Stimulated activated CD4-positive, alpha-beta T cell treated with anti-CD3 and anti-CD28 coated beads, TNF-alpha, amount 100 ng/mL, for 48 hours (primary cell): ENCODE measurements at regions not wholly inside any gene's neighbourhood (a gene's known extent, or its start where the extent isn't known, plus 50 kb on each side); places are given as distances from the start of the nearest gene placed in this dataset.

Experiments used
- DNase-seq, 3 donors: peaks; one replicate each; pipeline ENCODE4 v3.0.0-alpha.2; 2020; ENCODE audit warnings: low read depth in 3 of 3

DNA sequence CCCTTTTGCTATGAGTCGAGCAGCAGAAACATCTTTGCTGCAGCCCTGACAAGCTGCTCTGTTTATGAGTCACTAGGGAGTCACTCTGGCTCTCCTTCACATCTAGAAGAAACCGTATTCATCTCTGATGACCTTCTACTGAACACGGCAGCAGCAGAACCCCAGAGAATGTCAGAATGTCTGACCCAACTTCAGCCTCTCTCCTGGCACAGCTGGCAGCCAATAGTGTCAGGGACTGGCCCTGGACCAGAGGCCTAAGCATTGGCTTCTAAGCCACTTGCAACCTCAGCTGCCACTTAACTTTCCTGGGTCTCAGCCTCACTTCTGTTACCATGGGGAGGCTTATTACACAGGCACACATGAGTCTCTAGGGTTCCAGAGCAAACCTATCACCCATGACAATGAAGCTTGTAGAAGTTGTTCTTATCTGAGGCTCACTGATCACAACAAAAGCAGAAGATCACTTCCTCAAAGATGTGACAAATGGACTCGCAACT lies 184.1 kb upstream of the TLE3 start:
- DNase-seq = no peak

DNA sequence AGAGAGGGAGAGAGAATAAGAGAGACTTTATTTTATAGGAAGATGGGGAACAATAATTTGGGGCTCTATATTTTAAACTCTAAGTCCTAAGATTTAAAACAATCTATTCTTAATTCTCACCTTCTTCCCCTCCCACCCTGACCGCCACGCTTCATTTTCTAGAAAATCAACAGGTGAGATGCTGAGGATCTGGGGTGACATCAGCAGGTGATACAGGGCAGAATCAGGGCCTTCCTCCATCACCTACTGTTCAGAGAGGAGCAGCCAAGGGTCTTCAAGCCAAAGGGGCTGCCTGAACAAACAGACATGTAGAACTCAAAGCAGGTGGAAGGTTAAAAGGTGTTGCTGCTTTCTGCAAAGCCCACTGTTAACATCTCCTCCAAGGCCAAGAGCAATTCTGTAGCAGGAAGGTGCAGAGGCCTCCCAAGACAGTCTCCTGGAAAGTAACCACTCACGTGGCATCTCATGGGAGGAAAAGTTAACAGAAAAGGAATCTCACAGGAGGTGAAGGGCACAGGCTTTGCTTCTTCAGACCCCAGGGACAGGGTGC lies 183.6 kb upstream of the TLE3 start:
- DNase-seq = no peak

DNA sequence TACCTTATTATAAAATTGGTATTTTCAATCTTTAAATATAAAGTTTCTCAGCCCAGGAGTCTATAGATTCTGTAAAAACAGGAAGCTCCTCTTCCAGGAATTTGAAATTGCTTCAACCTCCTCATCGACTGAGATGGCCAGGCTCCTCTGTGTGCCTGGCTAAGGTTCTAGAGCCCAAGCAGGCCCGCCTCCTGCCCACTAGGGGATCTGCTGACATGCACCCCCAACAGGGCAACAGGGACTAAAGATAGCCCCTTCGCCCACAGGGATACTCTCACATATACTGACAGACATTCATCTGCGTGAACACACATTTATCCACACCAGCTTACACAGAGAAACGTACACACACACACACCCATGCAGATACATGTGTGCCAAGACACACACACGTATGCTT lies 183.1 kb upstream of the TLE3 start:
- no peak for DNase-seq

DNA sequence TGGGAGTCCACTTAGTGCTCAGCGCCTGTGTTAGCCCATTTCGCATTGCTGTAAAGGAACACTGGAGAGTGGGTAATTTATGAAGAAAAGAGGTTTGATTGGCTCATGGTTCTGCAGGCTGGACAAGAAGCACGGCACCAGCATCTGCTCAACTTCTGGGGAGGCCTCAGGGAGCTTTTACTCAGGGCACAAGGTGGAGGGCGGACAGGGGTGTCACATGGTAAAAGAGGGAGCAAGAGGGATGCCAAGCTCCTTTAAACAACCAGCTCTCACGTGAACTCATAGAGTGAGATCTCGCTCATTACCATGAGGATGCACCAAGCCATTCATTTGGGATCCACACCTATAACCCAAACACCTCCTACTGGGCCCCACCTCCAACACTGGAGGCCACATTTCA lies 181.4 kb upstream of the TLE3 start:
- no peak for DNase-seq

DNA sequence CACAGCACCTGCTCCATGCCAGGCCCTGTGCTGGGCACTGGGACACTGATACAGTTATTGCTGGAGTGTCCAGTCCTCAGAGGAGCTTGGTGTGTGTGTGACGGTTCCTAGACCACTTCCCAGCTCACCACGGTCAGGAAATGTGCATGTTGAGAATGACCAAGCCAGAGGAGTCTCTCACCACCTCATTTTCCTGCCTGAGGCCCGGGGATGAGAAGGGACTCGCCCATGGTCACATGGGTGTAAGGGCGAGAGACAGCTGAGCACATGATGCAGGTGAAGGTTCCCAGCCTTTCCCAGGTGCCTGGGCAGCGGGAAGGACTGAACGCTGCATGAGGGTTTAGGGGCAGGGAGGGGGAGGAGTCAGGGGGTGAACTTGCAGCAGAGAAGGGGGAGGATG lies 180.9 kb upstream of the TLE3 start:
- no peak for DNase-seq

DNA sequence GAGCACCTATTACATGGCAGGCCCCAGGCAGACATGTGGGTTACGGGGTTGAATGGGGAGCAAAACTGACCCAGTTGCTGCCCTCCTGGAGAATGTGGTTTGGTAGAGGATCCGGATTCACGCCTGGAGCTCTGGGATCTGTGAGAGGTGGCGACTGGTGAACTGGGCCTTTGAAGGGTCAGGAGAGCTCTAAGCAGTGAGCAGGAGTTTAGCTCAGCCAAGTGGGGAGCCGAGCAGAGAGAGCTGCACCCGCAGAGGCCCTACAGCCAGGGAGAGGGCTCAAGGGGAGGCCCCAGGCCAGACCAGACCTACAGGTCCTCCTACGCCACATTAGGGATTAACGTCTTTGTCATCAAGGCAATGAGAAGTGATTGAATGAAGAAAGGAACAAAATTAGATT lies 179.8 kb upstream of the TLE3 start:
- DNase-seq = no peak

DNA sequence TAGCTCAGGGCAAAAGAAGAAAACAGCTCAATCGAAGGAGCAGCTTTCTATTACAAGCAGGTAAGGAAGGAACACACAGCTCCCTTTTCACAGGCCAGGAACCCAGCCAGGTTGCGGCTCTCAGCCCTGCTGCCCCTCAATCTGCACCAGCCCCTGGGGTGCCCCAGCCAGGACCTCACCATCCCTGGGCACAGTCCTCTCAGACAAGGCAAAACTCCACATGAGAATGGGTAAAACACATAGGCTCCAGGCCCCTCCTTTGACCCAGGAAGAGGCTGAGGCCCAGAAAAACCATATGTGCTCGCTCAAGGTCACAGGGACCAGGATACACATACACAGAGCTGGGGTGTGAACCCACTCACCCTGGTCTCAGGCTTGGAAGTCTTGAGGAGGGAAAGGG lies 178.7 kb upstream of the TLE3 start:
- no peak for DNase-seq

DNA sequence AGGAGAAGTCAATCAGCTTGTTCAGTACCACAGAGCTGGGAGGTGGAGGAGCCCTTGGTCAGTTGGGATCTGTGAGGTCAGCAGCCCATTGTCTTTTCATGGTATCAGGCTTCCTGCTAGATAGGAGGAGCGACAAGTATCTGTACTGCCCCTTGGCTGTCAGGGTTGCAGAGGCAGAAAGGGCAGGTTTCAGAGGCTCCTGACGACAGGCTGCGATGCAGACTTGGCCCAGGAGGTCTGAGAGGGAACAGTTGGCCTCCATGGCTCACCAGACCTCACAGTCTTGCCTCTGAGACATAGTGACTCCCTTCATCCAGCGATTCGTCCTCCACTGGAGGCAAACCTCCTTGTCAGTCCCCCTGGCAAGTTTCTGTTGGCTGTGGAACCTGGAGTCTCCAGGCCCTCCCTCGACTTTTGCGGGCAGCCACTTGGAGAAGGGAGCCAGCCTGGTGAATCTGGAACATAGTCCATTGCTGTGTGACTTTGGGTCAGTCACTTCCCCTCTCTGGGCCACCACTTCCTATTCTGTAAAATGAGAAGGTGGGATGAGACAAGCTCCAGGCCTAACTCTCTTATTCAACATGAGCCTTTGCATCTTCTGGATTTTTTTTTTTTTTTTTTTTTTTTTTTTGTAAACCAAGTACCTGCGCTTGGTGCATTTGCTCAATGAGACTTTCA lies 177.9 kb upstream of the TLE3 start:
- no peak for DNase-seq

DNA sequence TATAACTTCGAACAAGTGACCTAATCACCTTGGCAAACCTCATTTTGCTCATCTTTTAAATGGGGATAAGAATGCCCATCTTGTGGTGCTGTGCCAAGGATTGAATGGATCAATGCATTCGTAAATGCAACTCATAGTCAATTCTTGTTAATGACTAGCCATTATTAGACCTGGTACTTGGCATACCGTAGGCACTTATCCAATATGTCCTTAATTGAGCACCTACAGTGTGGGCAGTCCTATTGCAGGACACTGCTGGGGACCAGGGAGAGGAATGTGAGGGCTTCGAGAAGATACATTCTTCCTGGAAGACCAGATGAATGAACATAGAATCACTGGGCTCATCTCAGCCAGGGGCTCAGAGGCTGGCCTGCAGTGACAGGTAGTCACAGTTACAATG lies 177.2 kb upstream of the TLE3 start:
- no peak for DNase-seq

DNA sequence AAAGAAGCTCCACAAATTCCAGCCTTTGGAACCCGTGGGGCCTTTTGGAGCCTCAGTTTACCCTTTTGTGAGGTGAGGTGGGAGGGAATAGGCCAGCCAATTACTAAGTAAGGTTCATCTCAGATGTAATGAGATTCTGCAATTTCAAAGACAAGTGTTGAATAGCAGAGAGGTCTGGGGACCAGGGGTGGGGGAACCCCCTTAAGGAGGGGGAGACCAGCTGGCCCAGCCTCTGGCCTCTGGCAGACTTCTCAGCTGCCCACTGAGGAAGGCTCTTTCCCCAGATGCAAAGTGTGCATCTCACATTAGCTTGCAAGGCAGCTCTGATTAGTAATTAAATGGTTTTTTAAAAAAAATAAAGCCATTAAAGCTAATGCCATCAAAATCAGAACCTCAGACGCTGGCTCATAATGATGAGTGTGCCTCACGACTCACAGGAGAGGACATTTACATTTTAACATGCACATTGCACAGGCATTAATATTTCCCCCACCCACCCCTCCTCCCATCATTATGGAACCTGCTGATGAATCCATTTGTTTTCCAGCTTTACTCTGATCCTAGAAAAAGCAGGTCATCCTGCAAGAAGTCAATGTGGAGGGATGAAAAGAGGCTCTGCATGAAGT lies 176.7 kb upstream of the TLE3 start:
- DNase-seq = no peak

DNA sequence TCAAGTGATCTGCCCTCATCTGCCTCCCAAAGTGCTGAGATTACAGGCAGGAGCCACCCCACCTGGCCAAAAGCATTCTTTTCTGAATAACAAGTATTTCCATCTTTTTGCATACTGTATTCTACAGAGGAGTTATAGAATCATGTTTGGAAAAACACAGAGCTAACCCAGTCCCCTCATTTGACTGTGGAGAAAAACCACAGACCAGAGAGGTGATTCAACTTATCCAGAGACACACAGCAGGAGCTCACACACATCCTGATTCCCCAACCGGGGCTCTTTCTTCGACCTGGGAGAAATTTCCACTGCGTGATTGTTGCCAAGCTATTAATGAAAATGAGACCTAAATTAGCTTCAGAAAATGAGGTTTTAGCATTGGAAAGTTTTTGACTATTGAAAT lies 176.1 kb upstream of the TLE3 start:
- DNase-seq = no peak

DNA sequence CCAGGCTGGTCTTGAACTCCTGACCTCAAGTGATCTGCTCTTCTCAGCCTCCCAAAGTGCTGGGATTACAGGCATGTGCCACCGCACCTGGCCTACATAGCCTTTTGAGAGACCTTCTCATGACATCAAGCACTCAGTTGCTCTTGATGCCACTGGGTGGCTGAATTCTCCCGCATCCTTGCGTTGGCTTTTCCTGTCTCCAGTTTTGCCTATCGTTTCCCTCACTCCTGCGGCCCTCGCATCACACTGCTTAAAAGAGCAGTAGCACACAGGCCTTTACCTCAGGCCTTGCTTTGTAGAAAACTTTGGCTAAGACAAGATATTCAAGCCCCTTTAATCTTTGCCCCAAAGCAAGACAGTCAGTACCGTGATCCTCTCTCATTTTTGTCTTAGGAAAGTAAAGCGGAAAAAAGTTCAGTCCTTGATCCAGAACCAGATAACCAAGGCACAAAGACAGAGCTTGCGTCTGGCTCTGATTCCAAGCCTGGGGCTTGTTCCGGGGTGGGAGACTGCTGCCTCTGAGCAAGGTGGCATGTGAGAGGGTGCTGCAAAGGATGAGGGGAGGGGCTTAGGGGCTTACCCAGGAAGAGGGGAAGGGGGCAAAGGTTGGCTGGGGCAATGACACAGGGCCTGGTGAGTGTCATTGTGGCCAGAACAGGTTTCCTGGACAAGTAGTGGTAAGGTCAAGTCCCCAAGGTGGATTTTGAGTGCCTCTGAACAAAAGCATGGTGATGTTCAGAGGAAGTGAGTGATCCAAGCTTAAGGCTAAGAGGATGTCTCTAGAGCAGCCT lies 175.0 kb upstream of the TLE3 start:
- no peak for DNase-seq

DNA sequence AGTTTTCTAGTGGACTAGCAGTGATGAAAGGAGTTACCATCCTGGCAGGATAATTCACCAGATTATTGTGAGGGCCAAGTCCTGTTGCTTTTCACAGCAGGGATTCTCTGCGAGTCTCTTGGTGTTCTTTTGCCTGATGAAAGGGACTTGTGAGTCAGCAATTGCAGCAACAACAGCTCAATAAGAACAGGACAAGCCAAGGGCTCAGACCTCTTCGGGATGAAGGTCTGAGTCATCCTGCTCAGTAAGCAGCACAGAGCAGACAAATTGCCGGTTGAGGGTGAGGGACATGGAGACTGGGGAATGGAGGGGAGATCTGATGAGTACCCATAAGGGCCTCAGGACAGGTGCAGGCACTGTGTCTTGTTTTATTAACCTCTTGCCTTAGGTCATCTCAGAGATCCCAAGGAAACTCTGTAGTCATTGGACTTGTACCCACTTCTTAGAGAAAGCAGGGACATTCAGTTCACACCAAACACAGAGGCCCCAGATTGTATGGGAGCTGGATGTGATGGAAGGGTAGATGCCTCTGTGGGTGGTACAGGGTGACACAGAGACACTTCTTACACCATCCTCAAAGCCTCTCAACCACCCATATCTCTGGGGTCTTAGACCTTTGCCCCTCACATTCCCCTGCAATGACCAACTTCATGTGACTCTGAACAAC lies 173.8 kb upstream of the TLE3 start:
- no peak for DNase-seq

DNA sequence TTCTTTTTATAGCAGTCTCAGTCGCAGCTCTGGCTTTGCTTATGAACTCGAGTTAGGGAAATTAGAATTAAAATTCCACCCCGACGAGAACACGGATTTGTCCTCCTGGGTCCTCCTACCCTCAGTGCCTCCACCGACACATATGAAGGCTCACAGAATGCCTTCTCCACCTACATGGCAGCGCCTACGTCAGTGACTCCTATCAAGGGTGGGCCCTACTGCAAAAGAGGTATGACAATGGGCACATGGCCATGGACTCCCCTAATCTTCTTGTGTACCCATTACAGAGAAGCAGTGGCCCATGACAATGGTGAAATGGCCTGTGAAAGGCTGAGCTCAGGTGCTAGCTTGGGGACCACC lies 173.0 kb upstream of the TLE3 start:
- DNase-seq = no peak

DNA sequence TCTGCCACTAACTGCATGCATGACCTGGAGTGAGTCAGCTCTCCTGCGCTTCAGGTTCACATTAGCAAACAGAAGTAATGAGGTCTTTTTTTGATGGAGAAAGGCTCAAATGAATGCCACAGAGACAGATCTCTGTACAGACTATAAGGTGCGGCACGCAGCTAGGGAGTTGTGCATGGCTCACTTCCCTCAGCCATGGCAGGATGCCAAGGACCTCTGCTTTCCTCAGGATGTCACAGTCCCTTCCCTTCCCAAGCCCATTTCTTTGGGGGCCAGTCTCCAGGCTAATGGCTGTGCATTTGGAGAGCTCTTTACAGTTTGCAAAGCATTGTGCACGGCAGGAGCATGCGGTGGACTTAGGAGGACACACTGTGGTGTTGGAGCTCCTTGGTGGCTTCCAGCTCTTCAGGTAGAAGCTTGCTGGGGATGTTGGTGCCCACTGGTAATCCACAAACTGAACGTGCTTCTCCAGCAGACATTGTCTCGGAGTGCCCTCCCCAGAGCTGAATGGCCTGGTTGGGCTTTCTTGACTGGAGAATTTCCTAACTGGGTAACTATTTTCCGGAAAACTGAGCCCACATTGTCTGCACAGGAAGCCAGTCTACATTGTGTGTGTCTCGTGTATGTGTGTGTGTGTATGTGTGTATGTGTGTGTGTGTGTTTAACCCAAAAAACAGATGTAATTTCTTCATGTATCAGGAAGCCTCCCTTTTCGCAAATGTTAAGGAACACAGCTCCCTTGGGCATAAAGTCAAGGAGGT lies 172.5 kb upstream of the TLE3 start:
- no peak for DNase-seq

DNA sequence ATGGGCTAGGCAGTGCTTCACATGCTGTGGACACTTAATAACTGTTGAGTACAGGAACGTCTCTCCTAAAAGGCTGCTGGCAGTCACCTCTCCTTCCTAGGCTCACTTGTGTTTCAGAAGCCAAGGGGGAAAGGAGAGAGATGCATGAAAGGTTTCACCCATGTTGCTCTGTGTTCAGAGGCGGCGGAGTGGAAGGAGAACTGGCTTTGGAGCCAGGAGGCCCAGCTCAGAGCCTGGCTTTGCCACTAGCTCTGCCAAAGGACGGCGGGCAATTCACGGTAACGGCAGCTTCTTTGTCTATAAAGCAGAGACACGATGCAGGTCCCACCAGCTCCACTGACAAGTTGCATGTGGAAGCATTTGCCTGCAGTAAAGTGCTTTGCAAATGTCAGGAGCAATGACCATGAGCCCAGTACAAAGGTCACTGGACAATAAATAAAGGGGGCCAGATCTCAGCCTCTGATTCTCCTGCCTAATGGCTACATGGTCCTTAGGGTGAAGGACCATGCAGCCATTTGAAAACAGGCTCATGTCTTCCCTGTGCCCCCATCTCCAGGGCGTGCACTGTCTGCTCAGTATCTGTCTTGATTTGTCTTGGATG lies 171.7 kb upstream of the TLE3 start:
- DNase-seq = no peak

DNA sequence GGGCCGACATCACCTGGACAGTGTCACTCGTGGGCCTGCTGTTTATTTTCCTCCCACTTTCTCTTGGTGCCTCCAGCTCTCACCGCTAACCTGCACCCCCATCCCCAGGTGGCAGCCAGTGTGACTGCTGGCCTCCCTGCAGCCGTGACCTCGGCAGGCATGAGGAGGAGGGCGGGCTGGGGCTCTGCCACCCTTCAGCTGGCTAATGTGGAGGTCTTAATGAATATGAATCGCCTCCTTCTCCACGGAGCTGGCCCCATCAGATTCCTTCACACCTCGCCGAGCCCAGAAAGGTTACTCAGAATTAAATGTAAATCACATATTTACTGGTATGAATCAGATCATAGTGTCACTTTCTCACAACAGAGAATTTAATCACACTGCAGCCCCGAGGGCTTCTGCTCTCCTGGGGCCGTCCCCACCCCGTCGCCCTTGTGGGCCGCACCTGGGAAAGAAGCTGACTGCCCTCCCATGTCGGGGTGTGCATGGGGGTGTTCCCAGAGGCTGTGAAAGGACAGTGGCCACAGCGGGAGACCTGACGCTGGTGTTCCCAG lies 171.1 kb upstream of the TLE3 start:
- DNase-seq = no peak

DNA sequence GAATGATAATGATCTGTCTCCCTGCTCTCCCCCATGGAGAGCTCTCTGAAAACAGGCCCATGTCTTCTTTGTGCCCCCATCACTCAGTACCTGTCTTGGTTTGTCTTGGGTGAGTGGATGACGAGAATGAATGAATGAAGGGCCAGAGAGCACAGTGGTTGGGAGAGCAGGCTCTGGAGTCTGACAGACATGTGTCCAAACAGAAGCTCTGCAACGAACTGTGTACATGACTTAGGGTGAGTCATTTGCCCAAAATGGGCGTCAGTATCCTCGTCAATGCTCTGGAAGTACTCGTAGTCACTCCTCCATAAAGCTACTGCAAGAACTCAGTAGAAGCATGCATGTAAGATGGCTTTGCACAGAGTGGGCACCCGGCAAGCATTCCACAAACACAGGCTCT lies 170.2 kb upstream of the TLE3 start:
- DNase-seq = no peak

DNA sequence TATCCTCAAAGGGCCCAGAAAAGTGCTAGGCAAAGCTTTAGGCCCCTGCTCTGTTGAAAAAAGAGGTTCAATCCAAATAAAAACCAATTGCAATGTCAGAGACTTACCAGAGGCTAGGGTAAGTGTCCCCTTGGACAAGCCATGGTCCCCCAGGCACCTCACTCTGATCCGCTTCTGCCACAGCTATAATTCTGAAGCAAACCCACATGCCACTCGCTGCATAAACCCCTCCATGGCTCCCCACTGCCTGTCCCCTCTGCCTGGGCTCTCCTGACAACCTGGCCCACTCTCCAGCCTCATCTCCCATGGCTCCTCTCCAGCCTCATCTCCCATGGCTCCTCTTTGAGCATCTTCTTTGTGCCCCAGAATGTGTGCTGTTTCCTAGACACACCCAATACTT lies 169.6 kb upstream of the TLE3 start:
- DNase-seq = no peak

DNA sequence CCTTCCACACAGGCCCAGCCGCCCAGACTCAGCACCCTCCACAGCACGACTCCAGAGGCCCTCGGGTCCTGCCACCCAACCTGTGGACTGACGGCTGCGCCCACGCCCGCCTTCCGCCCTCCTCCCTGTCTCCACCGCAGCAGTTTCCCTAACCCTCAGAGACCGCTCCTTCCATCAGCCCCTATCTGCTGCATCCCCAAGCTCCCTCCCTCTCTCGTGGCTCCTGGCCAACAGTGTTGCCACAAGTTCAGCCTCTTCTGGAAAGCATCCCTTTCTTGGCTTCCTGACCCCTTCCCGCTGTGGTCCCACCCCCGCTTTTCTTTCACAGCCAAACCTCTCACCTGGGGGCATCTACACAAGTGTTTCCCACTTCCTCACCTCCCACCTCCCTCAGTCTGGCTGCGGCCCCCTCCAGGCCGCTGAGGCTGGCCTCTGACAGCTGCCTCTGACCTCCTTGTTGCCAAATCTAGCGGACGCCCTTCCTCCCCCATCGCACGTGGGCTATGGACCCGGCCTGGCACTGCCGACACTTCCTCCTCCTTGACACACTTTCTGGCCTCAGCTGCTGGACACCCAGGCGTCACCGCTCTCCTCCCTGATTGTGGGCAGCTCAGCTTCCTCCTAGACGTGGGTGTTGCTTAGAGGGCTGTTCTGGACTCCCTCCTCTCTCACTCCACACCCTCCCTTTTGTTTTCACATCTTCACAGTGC lies 168.8 kb upstream of the TLE3 start:
- no peak for DNase-seq
